HTR-8/SVneo (cell line): ENCODE measurements at regions not wholly inside any gene's neighbourhood (a gene's known extent, or its start where the extent isn't known, plus 50 kb on each side); places are given as distances from the start of the nearest gene placed in this dataset.

Source experiments
- DNase-seq: peaks from one replicate; pipeline ENCODE4 v3.0.0; 2011; ENCODE audit warnings: low spot score, mixed read lengths; ENCODE audit not compliant: insufficient read length
- FAIRE-seq: peaks from 2 replicates; lab custom pipeline; 2011; peaks lifted over from hg19 to GRCh38; lab: Jason Lieb, UNC

- FAIRE-seq (no peak), DNase-seq (peak; percentile 21)
Observed at GRCh38 chr6:77403424-77403823, 59.9 kb downstream of the HTR1B start.

DNA sequence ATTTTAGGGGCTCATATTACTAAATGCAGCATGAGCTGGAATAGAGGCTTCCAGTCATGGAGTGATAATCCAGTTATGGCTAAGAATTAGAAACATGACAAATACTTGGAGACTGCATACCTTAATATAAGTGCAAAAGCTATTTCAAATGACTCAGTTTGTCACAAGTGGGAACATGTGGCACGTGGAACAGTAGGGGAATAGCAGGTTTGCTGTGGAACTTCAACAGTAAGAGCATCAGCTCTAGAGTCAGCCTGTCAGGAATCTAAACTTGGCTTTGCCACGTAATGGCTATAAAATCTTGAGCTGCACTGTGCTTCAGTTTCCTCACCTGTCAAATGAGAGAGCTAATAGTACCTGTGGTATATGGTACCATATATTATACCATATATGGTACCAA, 62.1 kb downstream of the HTR1B start:
- DNase-seq (no peak), FAIRE-seq (no peak)

DNA sequence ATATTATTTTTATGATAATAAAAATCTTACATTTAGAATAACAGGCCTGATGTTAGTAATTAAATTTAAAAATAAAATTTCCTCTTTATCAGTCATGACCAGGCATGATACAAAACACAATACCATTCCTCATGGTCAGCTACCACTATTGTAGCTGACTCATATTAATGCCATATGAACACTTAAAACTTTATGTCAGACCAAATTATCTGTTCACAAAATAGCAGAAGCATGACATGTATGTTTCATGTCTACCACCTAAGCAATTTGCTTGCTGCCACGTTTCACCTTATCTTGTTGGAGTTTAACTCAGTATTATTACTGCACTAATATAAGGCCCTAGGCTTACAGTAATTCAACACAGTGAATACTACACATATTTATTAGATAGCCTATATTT, 65.7 kb downstream of the HTR1B start:
- FAIRE-seq (no peak), DNase-seq (no peak)

- no peak for FAIRE-seq
- no peak for DNase-seq
Observed at GRCh38 chr6:77389402-77389801, 73.9 kb downstream of the HTR1B start.

DNA sequence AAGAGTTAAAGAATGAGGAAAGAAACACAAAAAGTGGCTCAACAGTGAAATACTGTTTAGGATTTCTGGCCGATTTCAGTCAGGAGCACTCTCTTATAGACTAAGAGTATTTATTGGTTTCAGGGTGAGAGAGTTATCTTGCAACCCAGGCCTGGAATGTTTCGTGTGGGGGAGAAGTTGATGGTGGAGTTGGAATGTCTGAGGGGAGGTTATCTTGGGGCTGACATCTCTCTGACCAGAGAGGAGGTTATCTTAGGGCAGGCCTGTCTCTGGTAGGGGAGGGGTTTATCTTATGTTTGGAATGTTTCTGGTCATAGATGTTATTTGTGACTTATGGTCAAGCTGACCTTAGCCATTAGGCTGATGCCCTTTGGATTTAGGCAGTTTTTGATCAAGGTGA, 80.3 kb downstream of the HTR1B start:
- no peak for FAIRE-seq
- no peak for DNase-seq

- FAIRE-seq, result no peak
Observed at GRCh38 chr6:77373955-77374354, 89.3 kb downstream of the HTR1B start.

GRCh38 chr6:77371748-77372147, 91.5 kb downstream of the HTR1B start:
- no peak for FAIRE-seq
- DNase-seq, result no peak

More at GRCh38 chr6:77373955-77374354, 89.3 kb downstream of the HTR1B start:
- DNase-seq, result no peak

DNA sequence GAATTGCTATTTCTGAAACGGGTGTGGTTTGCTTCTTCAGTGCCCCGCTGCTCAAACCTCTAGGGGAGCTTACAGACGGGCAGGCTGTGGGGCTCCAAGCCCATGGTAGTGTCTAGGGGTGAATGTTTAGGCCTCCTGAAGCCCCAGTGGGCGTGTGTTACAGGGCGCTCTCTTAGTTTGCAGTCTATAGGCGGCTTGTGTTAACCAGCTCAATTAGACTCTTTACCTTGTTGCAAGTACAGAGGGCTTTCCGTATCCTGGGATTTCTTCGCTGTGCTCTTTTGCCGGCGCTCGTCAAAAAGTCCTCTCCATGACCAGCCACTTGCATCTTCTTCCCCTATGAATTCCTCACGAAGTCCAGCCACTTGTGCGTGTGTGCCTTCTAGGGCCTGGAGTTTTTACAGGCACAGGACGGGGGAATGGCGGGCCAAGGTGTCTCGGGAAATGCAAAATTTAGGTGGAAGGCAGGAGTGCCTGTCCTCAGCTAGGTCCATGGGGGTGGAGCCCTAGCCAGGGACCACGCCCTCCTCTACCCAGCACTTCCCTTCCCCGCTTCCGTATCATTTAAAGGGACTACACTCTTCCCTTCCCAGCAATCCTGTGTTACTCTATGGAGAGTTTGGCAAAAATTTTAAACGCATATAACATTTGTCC, 94.5 kb downstream of the HTR1B start:
- FAIRE-seq (no peak), DNase-seq (no peak)

GRCh38 chr6:77366798-77367197, 96.5 kb downstream of the HTR1B start:
- DNase-seq (no peak), FAIRE-seq (no peak)

DNA sequence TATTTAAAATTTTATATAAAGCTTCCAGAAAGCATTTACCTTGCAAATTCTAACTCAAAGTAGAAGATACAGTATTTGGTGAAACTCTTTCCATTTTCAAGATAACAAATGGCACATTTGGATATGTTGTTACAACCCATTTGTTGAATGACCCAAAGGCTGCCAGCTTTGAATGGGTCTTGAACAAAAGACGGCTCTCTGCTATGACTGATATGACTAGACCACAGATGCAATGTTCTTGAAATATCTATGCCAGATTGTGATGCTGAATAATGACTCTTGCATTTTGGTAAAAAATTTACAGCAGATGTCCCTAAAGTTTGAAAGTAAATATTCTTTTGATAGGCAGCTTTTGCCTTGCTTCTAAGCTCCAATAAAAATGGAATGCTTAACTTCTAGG, 99.6 kb downstream of the HTR1B start:
- no peak for DNase-seq
- FAIRE-seq, result no peak

DNA sequence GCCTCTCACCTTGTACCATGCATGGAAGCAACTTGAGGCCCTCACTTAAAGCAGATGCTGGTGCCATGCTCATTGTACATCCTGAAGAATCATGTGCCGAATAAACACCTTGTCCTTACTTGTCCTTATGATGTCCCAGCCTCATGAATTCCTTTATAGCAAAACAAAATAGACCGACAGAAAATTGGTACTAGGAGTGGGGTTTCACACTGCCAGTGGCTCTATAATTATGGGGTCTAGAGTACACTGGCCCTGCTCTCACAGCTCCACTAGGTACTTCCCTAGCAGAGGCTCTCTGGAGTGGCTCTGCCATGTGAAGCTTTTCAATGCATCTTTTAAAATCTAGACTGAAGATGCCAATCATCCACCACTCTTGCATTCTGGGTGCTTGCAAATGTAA, 101.2 kb downstream of the HTR1B start:
- no peak for DNase-seq
- FAIRE-seq, result no peak

GRCh38 chr6:77361018-77361417, 102.3 kb downstream of the HTR1B start:
- FAIRE-seq, result no peak

DNA sequence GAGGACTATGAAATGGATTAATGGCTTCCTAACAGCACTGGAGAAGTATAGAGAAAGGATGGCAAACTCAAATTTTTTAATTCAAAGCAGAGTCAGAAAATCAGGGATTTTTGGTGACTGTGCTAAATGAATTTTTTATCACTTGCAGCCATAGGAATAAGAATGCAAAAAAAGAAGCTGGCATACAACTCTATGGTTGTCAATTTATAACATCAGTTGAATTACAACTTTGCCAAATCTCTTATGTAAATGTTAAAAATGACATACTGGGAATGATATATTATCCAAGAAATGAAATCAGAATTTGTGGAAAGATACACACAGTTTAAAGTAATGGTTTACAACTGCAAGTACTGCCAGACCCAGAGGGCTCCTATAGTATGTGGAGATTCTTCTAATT, 106.5 kb downstream of the HTR1B start:
- DNase-seq, result no peak
- FAIRE-seq, result no peak

More at GRCh38 chr6:77361018-77361417, 102.3 kb downstream of the HTR1B start:
- no peak for DNase-seq

DNA sequence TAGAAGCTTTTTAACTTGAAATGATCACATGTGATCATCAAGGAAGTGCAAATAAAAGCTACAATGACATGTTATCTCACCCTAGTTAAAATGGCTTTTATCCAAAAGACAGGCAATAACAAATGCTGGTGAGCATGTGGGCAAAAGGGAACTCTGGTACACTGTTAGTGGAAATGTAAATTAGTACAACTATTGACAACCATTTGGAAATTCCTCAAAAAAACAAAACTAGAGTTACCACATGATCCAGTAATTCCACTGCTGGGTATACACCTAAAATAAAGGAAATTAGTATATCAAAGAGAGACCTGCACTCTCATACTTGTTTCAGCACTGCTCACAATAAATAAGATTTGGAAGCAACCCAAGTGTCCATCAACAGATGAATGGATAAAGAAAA, 108.7 kb downstream of the HTR1B start:
- FAIRE-seq, result no peak
- DNase-seq, result no peak

GRCh38 chr6:77353129-77353528, 110.2 kb downstream of the HTR1B start:
- FAIRE-seq (no peak), DNase-seq (no peak)

- no peak for DNase-seq
- no peak for FAIRE-seq
Observed at GRCh38 chr6:77341058-77341986, 122.0 kb downstream of the HTR1B start.

DNA sequence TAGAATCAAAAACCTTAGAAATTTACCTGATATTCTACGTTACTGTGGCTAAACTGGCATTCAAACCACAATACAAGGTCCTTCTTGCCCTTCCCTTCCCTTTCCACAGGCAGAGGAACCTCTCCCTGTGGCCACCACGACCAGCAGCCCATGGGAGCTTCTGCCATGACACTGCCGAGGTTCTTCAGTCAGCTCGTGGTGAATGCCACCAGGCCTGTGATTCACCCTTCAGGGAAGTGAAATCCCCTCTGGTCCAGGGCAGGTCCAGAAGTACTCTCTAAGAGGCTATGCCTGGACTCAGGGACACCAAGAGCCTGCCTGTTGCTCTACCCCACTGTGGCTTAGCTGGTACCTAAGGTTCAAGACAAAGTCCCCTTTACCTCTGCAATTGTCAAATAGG, 123.0 kb downstream of the HTR1B start:
- FAIRE-seq (no peak), DNase-seq (no peak)

DNA sequence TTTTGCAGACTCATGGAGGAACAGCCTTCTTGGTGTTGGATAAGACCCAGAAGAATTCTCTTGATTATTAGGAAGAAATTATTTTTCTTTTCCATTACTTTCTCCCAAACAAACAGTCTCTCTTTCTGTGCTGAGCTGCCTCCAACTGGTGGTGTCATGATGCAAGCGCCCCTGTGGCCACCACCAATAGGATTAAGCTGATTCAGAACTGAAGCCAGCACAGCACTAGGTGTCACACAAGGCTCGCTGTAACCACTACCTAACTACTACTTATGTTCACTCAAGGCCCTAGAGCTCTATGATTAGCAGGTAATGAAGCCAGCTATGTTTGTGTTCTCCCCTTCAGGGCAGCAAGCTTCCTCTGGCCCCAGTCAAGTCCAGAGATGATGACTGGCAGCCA, 123.4 kb downstream of the HTR1B start:
- DNase-seq (no peak), FAIRE-seq (no peak)

- FAIRE-seq (no peak), DNase-seq (no peak)
Observed at GRCh38 chr6:77337392-77337791, 125.9 kb downstream of the HTR1B start.

DNA sequence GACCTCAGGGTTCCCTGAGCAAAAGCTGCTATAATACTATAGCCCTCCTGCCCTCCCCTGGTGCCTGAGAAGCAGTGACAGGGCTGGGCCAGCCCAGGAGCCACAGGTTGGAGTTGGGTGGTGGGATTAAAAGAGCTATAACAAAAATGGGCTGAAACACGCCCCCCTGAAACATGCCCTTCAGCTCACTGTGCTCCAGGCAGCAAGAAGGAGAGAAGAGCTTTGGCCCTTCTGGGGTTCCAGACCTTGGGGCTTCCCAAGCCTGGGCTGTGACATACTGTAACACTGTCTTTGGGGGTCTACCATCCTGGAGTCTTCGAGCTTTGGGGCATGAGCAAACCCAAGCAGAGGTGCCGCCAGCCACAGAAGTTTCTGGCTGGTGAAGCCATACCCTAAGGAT, 129.2 kb downstream of the HTR1B start:
- no peak for DNase-seq
- FAIRE-seq, result no peak

GRCh38 chr6:77332915-77333623, 130.2 kb downstream of the HTR1B start:
- DNase-seq, result no peak
- FAIRE-seq, result no peak
